ENCODE measurements at regions not wholly inside any gene's neighbourhood (a gene's known extent, or its start where the extent isn't known, plus 50 kb on each side); places are given as distances from the start of the nearest gene placed in this dataset.
A peak's percentile ranks its signal among the peaks of the same experiment; 100 is the strongest.

- H3K4me3 ChIP-seq, result no peak overlapping the region
- no peak for TF ChIP-seq CTCF (IDR thresholded peaks at IDR 0.05)
- no peaks in the 10 kb centered on the region for H3K27me3 ChIP-seq (ENCODE audit: insufficient read depth in 3 of 3, low read length in 2 of 3)
- ATAC-seq (no peak), DNase-seq (no peak)
- H3K27ac ChIP-seq, result no peak overlapping the region
- no peaks in the 10 kb centered on the region for H3K36me3 ChIP-seq (ENCODE audit: insufficient read depth in 1 of 2, low read depth in 1 of 2)
- 89 to 98% (median 96%) methylated on average over 8 of the region's 8 CpGs for WGBS, 3 donors
- intact Hi-C loops (cut with DNase I), result no loop called here
- H3K4me1 ChIP-seq, result no peaks in the 10 kb centered on the region
- H3K9me3 ChIP-seq, result peaks cover 10% of the 10 kb centered on the region
Measured at GRCh38 chr2:236668531-236668969, 98.9 kb downstream of the ACKR3 start.

GRCh38 chr2:236670235-236670620 is 100.6 kb downstream of the ACKR3 start:
- Histone ChIP-seq H3K36me3 (ENCODE audit: insufficient read depth in 1 of 2, low read depth in 1 of 2) (no peaks in the 10 kb centered on the region), H3K27me3 (ENCODE audit: insufficient read depth in 3 of 3, low read length in 2 of 3) (no peaks in the 10 kb centered on the region), H3K4me1 (peaks cover 8% of the 10 kb centered on the region), H3K9me3 (peaks cover 10% of the 10 kb centered on the region), H3K4me3 (no peak overlapping the region), H3K27ac (no peak overlapping the region)
- peak in 3 of 4 donors; percentile 39 to 88 (median 70) for ATAC-seq
- no peak for DNase-seq
- no peak for TF ChIP-seq CTCF (IDR thresholded peaks at IDR 0.05)
- 47 to 74% (median 58%) methylated on average over 6 of the region's 6 CpGs for WGBS, 3 donors
- intact Hi-C loops (cut with DNase I), result no loop called here

GRCh38 chr2:236671896-236672562 is 102.4 kb downstream of the ACKR3 start:
- Histone ChIP-seq H3K36me3 (ENCODE audit: insufficient read depth in 1 of 2, low read depth in 1 of 2) (no peaks in the 10 kb centered on the region), H3K27ac (no peak overlapping the region), H3K4me1 (peaks cover 14% of the 10 kb centered on the region), H3K4me3 (no peak overlapping the region), H3K9me3 (no peaks in the 10 kb centered on the region), H3K27me3 (ENCODE audit: insufficient read depth in 3 of 3, low read length in 2 of 3) (no peaks in the 10 kb centered on the region)
- ATAC-seq (no peak), DNase-seq (no peak)
- WGBS, 3 donors, result 90 to 95% (median 91%) methylated on average over 11 of the region's 11 CpGs
- intact Hi-C loops (cut with DNase I), result no loop called here
- no peak for TF ChIP-seq CTCF (IDR thresholded peaks at IDR 0.05)

GRCh38 chr2:236672606-236673005 is 103.0 kb downstream of the ACKR3 start:
- no peak overlapping the region for H3K4me3 ChIP-seq
- no peak for DNase-seq
- 94 to 99% (median 96%) methylated on average over 5 of the region's 5 CpGs for WGBS, 3 donors
- no peak for ATAC-seq
- no peaks in the 10 kb centered on the region for H3K36me3 ChIP-seq (ENCODE audit: insufficient read depth in 1 of 2, low read depth in 1 of 2)
- H3K4me1 ChIP-seq, result peaks cover 14% of the 10 kb centered on the region
- intact Hi-C loops (cut with DNase I), result no loop called here
- no peaks in the 10 kb centered on the region for H3K9me3 ChIP-seq
- no peak overlapping the region for H3K27ac ChIP-seq
- no peaks in the 10 kb centered on the region for H3K27me3 ChIP-seq (ENCODE audit: insufficient read depth in 3 of 3, low read length in 2 of 3)
- TF ChIP-seq CTCF (IDR thresholded peaks at IDR 0.05), result no peak

Measured in psoas muscle (tissue), 7 donors.